ENCODE measurements at regions not wholly inside any gene's neighbourhood (a gene's known extent, or its start where the extent isn't known, plus 50 kb on each side); places are given as distances from the start of the nearest gene placed in this dataset.
"Not testable (repeated sequence)": the region's sequence is repeated elsewhere in the genome, so short reads cannot be mapped to it uniquely, and the experiment has no call there.

DNA sequence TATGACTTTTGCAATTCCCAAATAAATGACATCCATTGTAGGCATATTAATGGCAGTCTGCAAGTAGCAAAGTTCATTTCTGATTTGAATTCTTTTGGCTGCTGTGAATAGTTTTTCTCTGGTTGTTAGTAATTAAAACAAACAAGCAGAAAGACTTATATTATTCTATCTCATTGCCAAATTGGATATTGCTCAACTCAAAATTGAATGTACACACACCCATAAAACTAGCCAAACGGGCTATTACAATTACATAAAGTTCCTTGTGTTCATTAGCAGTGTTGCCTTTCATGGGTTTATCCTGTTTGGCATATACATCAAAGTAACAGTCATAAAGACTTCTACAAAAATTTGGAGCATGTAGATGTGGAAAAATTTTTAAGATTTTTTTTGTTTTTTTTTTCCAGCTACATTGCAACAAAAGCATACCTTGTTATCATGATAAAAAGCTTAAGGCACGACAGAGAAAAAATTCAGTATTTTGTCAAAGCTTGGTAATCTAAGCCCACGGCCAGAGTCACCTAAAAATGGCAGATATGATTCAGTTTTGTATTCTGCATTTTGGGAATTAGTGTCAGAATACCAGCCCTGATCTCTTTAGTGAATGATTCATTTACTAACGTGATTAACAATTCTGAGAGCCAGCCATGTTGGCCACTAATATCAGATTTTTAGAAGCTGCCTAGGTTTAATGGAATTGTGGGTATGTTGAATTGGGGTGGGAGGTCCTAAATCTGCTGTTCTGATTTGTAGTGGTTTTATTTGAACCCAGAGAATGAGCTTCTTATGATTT is 108.4 kb downstream of the KLF5 start:
- peak in 1 of 2 donors; percentile 5 for DNase-seq

DNA sequence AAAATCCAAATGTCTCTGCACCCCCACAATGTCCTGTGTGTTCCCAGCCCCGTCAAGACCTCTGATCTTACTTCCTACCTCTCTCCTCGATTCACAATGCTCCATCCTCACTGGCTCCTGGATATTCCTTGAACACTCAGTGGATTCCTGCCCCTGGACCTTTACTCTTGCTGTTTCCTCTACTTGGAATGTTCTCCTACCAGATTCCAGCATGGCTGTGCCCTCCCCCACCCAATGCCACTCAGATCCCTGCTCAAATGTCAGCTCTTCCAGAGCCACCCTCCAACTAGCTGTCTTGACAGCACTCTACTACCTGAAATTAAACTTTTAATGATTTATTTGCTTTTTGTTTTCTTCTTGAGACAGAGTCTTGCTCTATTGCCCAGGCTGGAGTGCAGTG is 107.4 kb downstream of the KLF5 start:
- no peak for DNase-seq

DNA sequence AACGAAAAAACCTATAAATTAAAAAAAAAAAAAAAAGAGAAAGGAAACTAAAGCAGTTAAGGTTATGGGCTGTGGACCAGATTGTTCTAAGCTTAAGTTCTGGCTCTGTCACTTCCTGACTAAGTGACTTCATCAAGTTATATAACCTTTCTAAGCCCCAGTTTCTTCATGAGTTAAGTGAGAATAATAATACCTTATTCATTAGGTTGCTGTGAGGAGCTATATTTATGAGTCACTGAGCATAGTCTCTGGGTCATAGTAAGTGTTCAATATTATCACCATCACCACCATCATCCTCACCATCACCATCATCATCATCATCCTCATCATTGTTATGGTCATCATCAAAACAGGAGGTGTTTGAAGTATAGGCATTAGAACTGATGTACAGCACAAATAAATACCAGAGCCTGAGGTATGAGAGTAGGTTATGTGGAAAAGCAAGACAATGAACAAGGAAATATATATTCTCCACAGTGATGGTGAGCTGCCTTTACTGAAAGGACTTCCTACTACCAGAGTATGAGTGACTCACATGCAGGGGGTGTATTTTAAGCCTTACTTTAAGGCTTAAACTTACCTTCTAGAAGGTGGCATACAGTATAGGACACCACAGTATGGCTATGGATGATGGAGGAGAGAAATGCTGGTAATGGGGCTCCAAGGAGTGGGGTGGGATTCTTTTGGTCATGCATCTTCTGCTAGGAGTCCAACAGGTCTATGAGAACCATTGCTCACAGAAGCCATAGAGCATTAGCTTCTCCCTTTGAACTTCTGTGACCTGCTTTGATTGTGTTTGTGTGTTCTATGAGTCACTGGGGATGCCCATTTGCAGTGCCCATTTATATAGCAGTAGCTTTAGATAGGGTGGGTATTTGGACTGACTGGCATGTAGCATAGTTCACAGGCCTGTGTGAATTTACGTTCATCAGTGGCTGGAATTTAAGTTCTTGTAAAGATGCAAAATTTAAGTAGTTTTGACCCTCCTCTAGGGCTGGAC is 104.4 kb downstream of the KLF5 start:
- no peak for DNase-seq

DNA sequence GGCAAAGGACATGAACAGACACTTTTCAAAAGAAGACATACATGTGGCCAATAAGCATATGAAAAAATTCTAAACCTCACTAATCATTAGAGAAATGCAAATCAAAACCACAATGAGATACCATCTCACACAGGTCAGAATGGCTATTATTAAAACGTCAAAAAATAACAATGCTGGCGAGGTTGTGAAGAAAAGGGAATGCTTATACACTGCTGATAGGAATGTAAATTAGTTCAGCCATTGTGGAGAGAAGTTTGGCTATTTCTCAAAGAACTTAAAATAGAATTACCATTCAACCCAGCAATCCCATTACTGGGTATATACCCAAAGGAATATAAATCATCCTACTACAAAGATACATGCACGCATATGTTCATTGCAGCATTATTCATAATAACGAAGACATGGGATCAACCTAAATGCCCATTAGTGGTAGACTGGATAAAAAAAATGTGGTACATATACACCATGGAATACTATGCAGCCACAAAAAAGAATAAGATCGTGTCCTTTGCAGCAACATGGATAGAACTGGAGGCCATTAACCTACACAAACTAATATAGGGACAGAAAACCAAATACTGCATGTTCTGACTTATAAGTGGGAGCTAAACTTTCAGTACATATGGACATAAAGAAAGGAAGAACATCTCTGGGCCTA is 101.7 kb downstream of the KLF5 start:
- DNase-seq = not testable (repeated sequence)

DNA sequence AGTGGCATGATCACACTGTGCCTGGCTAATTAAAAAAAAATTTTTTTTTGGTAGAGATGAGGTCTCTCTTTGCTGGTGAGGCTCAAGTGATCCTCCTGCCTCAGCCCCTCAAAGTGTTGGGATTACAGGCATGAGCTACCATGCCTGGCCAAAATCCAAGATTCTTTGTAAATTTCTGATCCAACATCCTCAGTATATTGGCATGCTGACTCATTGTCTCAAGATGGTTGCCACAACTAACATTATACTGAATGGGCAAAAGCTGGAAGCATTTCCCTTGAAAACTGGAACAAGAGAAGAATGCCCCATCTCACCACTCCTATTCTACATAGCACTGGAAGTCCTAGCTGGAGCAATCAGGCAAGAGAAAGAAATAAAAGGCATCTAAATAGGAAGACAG is 100.0 kb downstream of the KLF5 start:
- DNase-seq = no peak

DNA sequence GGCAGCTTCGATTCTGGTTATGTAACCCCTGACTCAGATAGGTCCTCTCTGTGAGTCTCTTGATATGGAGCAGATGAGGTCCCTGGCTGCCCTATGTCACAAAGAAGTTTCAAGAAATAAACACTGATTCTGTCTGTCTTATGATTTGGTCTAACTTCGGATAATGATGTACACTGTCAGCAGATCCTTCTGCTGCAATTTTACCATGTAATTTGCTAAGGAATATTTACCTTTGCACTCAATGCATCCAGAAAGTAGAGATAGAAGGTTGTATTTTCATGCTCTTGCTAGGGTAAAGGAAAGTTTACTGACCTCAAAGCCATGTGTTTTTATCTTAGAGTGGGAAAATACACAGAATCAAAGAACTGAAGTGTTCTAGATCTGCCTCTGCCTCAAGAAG is 98.2 kb downstream of the KLF5 start:
- DNase-seq = no peak

DNA sequence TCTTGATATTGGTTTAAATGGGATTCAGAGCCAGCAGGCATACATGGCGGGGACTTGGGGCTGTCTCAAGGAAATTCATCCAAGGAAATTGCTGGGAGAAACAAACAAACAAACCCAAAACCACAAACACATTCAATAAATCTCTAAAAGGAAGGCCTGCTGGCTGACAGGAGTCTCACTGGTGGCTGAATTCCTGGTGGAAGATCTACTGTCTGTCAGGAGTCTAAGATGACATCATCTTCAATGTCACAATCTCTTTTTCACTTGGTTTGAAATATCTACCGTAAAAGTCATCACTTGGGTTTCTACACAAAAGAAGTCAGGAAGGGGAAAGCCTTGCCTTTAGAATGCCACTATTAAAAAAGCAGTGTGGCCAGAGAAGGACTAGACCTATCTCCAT is 87.9 kb downstream of the KLF5 start:
- DNase-seq = no peak

DNA sequence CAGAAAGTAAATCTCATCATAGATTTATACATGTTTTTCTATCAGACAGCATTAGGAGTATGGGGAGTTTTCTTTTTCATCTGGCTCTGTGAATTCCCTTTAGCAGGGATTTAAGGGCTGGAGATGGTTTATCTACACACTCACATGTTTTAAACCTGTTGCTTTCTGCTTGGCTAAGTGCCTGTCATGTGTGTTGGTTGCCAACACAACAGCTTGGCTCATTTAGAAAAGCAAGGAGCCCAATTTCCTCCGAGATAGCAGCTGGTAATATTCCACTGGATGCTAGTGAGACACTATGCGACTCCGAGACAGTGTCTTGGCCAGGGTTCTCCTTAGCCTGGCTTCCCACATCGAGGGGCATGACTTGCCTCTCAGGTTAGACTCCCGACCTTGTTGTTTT is 83.3 kb downstream of the KLF5 start:
- DNase-seq = peak; percentile 32 to 46

DNA sequence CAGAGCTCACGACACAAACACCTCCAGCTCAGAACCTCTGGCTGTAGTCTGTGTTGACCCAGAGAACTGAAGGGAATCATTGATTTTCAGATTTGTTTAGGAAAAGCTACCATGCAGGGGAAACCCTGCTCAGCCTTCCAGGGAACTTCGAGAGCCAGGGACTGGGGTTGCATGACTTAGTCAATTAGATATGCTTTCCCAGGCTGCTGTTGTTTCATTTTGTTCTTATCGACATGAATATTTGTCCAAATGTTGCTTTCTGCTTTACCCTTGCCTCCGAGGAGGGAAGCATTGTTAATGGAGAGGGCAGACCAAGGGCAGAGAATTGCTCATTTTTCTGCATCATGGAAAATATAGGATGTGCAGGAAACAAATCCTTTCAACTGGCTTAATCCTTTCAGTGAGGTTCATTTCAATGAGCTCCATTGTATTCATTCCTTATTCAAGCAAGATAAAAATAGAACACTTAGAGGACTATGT is 82.5 kb downstream of the KLF5 start:
- DNase-seq = no peak

DNA sequence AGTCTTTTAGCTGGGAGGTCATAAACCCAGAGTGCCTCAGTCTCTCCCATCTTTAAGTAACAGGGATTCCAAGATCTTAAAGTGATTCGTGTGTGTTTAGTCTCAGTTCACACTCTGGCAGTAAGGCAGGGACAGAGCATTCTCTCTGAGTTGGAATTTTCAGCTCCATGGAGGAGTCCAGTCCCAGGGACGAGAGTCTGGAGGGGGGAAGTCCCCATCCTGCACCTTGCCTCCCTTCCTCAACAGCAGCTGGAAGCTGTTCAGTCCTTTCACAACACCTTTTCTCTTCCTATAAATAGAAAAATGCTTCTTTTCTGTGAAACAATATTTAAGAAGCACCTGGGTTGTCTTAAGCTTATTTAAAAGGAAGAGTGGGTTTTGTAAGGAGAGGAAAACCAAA is 82.0 kb downstream of the KLF5 start:
- DNase-seq = no peak

DNA sequence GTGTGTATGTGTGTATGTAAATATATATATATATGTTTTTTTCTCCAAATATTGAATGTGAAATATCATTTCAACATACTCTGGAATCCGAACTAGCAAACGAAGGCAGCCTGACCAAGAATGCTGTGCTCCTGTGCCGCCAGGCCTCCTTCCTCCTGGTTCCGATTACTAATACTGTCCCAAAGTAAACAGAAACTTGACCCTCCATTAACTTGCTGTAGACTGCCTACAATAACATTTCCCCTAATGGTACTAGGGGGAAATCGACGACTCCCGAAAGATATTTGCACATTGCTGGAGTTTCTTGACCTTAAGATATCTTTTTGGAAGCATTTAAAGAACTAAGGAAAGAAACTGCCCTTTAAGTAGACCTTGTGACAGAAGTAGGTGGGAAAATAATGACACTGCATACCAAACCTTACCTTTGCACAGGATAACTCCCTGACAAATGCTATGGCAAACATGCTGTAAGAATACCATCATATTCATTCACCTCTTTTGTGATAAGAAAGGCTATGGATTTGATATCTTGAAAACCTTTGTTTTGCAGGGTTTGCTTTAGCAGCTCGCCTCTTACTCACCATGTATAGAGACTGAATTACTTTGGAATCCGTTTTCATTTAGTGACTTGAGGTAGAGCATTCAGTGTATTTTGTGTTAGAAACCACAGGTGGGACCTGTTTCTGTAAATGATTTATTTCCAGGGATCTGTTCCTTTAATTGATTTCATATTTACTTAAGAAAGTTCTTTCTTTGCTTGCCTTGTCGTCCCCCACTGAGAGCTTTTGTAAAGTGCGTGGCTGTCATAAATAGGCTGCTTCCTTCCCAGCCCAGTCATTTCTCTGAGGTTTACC is 80.1 kb downstream of the KLF5 start:
- peak; percentile 15 to 31 for DNase-seq

DNA sequence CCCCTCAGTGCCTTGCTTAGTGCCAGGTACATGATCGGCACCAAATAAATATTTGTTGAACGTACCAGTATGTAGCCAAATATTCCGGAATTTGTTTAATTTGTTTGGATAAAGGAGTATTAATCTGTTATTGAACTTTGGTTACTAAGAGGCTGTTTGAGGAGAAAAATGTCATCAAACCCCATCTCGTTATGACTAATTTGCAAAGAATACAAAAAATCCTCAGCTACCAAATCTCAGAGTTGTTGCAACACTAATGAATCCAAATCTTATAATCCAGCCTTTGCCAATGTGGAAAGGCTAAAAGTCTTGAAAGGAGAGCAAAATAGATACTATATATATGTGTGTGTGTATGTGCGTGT is 79.5 kb downstream of the KLF5 start:
- DNase-seq = no peak

DNA sequence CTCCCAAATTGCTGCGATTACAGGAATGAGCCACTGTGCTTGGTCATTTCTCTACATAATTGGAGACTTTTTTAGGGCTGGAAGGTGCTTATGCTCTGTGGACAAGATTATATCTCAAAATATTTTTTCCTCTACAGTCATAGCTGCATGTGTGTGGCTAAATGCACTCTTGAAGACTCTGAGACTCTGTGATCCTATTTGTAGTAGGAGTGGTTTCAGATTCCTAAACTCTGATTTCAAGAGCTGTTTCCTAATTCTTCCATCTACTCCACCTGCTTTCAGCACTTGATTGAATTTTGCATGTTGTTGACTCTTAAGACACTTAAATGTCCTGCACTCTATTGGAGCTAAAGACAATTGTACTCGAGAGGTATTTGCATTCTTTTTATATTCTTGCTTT is 78.0 kb downstream of the KLF5 start:
- no peak for DNase-seq

DNA sequence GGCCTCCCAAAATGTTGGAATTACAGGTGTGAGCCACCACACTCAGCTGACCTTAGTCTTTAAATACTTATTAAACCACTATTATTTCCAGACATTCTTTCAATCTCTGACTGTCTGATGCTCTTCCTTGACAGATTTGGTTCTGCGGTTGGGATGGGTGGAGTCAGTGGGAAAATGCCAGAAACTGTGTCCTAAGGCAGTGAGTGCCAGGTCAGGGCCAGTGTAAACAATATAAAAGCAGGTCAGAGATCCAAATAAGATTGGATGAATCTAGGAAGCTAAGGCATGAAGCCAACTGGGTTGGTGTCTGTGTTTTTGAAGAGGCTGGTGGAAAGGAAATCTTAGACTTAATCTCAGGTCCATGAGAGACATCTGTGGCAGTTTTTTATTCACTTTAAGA is 74.7 kb downstream of the KLF5 start:
- no peak for DNase-seq

DNA sequence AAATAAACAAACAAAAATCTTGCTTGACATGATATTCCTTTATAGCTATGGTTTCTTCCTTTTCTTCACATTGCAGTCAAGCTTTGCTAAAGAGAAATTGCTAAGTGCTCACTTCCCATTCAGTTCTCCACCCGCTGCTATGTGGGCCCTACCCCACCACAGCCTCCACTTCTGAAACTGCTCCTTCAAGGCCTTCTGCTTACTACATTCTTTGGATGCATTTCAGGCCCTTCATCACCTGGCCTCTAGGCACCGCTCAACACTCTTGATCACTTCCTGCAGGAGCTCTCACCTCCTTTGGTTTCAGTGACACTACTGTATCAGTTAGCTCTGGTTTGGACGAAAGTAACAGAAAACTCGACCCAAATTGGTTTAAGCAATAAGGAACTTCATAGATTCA is 72.4 kb downstream of the KLF5 start:
- no peak for DNase-seq

DNA sequence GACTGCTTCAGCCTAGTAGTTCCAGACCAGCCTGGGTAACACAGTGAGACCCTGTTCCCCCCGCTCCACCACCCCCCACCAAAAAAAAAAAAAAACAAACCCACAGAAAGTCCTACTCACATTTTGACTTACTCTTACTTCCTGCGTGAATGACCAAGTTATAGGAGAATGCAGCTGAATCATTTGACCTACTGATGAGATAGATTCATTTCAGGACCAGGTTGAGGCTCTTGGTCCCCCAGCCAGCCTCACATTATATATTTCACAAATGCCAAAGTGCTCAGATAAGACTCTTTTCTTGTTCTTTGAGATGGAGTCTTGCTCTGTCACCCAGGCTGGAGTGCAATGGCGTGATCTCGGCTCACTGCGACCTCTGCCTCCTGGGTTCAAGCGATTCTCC is 70.2 kb downstream of the KLF5 start:
- no peak for DNase-seq

All from right lung (tissue), 2 donors.